Fibroblast of villous mesenchyme (primary cell): ENCODE measurements at regions not wholly inside any gene's neighbourhood (a gene's known extent, or its start where the extent isn't known, plus 50 kb on each side); places are given as distances from the start of the nearest gene placed in this dataset.

ENCODE experiments used
- DNase-seq: peaks from one replicate; pipeline ENCODE4 v3.0.0-alpha.2; 2010; ENCODE audit warnings: low read depth
- H3K4me3 ChIP-seq: 2 replicates; pipeline ENCODE4 v1.5.1; 2011; ENCODE audit warnings: low read depth, mild to moderate bottlenecking, low read length
- CTCF ChIP-seq: IDR thresholded peaks from 2 replicates; pipeline ENCODE4 v1.5.1; 2012; ENCODE audit warnings: low read depth, mild to moderate bottlenecking, low read length; ENCODE audit not compliant: insufficient read depth

GRCh38 chr17:72560303-72561247 is 439.8 kb downstream of the SOX9 start:
- peak; percentile 81 for TF ChIP-seq CTCF
- DNase-seq, result peak; percentile 52
- no peak overlapping the region for H3K4me3 ChIP-seq

DNA sequence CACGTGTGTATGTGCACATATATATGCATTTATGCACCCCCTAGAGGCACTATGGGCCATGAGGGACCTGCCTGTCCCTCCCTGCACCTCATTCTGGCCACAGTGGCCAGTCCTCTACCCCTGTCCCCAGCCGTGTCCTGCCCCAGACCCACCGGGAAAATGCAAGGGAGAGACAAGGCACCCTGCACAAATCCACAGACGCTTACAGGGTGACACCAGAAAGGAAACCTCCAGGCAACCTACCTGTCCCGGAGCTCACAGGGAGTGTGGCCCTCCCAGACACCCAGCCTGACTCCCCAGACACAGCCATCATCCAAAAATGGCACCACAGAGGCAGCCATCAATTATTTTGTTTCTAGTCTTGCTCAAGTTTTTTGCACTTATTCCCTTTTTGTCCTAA is 440.4 kb downstream of the SOX9 start:
- no peak for DNase-seq
- H3K4me3 ChIP-seq, result no peak overlapping the region
- no peak for TF ChIP-seq CTCF

DNA sequence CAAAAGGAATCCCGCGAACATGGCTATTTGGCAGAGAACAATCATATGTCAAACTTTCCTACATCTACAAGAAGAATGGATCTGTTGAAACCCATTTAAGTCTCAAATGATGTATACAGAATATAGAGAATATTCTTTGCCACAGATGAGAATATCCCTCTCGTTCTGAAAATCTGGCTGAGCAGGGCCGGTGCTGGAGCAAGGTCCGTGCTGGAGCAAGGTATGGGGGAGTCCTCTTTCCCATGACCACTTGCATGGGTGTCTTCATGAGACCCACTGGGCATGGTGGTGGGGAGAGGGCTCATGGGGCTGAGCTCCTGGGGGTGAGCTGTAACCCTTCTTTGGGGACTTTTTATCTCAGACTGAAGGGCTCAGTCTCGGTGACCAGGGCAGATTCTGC is 440.9 kb downstream of the SOX9 start:
- no peak overlapping the region for H3K4me3 ChIP-seq
- no peak for DNase-seq
- TF ChIP-seq CTCF, result no peak

DNA sequence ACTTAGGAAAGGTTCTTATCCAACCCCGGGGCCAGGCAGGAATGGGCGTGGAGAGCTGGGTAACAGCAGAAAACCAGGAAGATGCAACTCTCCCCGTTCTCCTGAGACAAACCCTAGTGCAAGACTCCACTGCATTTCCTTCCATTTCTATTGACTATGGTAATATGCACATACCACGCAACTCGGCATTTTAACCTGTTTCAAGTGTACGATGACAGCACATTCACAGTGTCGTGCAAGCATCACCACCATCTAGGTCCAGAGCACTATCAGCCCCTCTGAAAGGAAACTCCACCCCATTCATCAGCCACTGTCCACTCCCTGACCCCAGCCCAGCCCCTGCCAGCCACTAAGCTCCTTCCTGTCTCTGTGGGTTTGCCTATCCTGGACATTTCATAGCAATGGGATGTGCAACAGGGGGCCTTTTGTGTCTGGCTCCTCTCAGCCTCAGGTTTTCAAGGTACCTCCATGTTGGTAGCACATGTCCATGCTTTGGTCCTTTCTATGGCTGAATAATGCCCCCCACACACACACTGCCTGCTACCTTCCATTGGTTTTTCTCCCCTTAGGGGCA is 441.9 kb downstream of the SOX9 start:
- no peak for TF ChIP-seq CTCF
- H3K4me3 ChIP-seq, result no peak overlapping the region
- DNase-seq, result no peak

- no peak for TF ChIP-seq CTCF
- no peak overlapping the region for H3K4me3 ChIP-seq
- DNase-seq, result no peak
Measured at GRCh38 chr17:72563952-72564351, 443.1 kb downstream of the SOX9 start.

GRCh38 chr17:72565006-72565405 is 444.2 kb downstream of the SOX9 start:
- TF ChIP-seq CTCF, result no peak
- DNase-seq, result no peak
- no peak overlapping the region for H3K4me3 ChIP-seq
